Stimulated activated CD8-positive, alpha-beta memory T cell treated with anti-CD3 and anti-CD28 coated beads, Interleukin-15, amount 100 ng/mL, for 1 hour (primary cell): ENCODE measurements at regions not wholly inside any gene's neighbourhood (a gene's known extent, or its start where the extent isn't known, plus 50 kb on each side); places are given as distances from the start of the nearest gene placed in this dataset.

Source experiments
- DNase-seq: peaks from one replicate; pipeline ENCODE4 v3.0.0-alpha.2; 2020; ENCODE audit warnings: low read depth

DNA sequence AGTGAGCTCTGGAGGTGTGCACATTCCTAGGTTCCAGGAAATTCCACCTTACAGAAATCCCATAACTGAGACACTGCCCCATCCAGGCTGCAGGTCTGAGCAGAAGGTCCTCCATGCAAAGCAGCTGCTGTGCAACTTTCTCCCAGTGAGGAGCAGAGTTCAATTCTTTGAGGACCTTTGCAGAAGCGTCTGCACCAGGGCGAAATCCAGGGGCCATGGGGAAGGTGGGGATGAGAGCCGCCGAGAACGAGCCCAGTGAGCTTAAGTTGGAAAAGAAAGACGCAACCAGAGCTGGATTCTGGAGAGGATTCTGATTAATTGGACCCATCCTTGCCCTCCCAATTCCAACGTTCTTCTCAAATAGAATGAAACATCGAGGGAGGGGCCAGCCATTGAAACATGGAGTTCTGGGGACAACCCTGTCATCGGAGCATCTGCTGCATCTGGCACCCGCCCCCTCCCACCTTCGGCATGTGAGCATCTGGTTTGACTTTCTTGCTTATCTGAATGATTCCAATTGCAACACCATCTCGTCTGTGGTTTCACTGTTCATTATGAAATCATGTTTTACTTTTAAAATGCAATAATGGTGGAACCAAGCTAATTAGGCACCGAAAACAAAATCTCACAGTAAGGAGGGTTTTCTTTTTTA is 190.6 kb upstream of the FOXF1 start:
- DNase-seq = no peak

DNA sequence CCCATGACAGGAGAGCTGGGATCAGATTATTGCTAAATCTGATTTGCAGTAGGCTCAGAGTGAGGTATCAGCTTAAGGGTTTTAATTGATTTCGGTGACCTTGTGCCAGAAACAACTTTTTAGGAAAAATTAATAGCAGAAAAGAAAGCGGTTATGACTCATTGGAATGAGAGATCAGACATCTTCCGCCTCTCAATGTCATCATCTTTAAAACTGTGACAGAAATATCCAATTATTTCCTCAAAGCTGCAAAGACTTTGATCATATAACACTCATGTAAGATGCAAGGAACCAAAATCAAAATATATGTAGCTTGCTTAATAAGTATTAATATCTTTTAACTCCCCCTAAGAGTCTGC is 190.1 kb upstream of the FOXF1 start:
- no peak for DNase-seq

DNA sequence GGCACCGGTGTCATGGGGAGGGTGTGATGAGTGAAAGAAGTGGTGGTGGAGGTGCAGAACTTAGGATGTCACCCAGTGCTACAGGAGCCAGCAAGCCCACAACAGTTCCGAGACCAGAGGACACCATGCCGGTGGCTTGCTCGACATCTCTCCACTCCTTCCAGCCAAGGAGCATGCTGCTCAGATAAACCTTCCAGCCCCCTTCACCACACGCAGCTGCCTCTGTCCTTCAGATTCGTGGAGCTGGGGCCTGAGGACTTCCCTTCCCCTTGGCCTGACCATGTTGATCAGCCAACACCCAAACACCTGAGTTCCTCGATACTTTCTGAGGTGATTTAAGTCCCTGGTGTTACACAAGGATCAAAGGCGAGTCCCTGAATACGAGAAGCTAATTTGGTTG is 188.8 kb upstream of the FOXF1 start:
- no peak for DNase-seq

DNA sequence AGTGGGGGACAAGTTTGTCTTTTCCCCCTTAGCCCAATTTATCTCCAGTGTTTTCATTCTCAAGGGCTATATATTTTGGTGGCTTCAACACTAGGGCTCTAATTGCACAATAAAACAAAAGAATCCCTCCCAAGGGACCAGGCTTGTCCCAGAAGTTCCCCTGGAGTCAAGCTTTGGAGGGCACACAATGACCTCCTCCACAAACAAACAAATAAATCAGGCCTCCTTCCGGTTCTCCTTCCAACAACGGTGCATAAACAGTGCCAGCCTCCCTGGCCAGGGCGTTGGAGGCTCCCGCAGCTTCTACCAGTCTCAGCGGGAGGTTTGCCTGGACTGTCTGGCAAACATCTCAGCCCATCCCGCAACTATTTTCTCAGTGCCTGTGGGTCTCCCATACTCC is 188.0 kb upstream of the FOXF1 start:
- DNase-seq = no peak

DNA sequence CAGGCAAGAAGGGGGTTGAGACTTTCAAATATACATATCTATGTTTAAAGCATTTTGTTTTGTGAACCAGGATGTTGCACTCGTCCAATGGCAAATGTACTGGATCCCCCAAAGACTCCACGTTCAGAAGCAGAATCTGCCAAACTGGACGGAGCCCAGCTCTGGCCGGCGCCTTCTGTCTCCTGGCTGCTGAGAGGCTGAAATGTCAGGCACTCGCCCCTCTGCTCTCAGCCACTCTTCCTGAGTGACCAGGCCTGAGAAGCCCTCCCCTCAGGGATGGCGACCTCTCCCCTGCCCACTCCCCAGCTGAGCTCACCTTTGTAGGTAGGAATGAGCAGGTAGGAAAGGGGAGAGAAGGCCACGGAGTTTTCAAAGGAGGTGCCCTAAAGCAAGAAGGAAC is 187.5 kb upstream of the FOXF1 start:
- no peak for DNase-seq

DNA sequence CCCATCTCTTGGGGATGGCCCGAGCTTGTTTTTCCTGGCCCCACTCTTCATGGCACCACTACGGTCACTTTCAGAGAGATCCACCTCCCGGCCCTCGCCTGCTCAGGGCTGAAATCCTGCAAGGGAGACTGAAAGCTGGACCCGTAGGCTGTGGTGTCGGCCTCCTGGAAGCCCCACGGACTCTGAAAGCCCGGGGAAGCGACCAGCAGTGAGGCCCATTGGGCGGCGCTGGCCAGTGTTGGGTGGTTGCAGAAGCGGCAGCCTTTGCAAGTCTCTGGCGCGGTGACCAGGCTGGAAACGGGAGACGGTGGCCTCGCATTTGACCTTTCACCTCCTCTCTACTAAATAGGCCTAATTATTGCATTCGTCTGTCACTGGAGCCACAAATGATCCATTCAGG is 186.0 kb upstream of the FOXF1 start:
- DNase-seq = no peak

DNA sequence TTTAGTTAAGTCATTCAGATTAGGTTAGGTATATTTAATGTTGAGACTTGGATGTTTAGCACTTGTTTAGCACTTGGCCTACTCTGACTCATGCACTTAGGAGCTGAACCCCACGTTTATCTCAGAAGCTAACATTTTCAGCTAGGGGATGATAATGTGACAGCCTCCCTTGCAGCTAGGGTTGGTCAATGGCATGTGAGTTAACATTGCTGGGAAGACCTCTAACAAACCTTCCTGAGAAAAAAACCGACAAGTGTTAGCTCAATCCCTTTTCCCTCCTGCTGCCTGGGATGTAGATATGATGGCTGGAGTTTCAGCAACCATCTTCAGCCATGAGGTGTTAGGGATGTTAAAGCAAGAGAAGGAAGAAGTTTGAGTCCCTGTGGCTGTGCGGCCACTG is 185.0 kb upstream of the FOXF1 start:
- no peak for DNase-seq

DNA sequence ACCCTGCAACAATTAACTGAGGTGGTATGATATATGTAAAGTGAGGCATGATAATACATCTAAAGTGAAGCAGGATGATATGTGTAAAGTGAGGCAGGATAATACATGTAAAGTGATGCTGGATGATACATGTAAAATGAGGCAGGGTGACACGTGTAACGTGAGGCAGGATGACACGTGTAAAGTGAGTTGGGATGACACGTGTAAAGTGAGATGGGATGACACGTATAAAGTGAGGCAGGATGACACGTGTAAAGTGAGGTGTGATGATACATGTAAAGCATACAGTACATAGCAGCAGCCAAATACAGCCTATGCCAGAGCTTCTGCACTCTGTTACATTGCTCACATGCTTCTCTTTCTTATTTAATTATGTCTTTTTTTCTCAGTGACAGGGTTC is 184.4 kb upstream of the FOXF1 start:
- DNase-seq = no peak

DNA sequence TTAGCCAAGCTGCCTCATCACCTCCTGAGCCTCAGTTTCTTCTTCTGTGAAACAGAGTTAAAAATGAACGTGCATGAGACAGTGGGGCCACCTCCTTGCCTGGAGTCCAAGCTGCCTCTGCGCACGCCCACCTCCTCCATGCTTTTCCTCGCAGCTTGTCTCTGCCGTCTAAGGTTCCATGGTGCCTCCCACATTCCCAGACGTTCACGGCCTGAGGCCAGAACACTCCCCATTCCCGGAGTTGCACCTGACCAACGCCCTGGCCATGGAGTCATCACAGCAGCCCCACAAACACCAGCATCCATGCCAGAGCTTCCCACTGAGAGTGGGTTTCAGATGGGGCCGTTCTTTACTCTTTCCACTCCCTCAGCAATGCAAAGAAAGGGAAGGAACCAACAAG is 183.0 kb upstream of the FOXF1 start:
- DNase-seq = no peak

DNA sequence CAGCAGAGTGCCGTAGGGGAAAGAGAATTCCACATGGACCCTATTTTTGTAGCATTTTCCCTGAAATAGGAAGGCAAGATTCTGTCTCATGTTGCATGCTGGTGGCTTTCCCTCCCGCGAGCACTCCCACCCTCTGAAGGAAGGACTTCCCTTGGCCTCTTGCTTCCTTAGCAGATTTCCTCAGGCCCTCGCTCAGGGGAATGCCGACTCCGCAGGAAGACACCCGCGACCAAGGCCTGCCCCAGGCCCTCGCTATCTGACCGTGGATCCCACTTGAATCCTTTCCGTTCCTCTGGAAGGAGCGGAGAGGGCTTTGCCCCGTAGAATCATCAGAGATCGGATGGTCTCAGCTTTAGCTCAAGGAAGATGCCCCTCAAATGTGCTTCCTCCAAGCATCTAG is 179.4 kb upstream of the FOXF1 start:
- DNase-seq = no peak

DNA sequence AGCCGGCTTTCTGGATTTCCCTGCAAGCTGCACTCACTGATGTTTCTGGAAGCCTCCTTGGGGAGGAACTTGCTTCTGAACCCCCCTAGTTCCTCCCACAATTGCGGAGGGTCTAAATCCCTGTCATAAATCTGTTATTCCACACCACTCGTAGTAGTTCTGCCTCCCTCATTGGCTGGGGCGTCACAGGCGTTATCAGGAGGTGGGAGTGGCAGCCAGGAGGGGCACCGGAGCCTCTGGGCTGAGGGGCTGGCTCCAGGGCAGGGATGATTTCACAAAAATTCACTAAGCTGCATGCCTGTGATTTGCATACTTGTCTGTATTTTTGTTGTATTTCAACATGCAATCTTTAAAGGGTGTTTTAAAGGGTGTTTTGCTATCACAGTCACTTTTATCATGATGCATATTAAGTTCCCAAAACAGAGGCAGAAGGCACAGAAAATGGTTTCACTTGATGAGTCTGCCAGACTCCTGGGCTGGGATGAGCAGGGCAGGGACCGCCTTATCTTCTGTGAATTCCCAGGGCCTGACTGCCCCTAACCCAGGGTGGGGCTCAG is 176.2 kb upstream of the FOXF1 start:
- DNase-seq = no peak

DNA sequence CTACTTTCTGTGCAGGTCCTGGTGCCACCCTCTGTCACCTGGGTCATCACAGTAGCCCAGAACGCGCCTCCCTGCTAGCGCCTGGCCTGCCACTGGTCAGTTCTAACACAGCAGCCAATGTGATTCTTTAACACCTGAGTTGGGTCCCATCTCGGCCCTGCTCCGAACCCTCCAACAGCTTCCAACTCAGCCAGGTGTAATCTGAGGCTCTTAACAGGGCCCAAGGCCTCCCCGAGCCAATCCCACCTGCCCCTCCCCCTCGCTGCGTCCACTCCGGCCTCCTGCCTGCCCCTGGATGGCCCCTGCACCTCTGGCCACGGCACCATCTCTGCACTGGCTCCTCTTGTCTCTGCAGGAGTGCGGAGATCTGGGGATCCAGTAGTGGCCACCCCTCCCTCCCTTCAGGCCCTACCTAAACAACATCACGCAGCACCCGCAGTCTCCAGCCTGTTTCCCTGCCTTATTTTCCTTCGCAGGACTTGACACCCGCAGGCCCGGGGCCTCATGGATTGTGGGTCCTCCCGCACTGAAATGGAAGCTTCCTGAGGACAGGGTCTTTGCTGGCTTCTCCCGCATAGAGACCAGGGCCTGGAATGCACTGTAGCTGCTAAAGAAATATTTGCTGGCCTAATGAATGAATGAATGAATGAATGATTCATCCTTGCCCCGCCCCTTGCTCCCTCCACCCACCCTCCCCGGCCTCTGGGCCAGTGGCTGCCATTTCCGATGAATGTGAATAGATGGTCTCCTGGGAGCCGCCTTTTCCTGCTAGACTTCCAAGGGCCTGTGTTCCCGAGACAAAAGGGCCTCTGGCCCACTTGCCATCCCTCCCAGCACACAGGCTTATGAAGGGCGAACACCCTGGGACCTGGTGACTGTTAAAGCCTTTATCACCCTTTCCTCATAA is 174.8 kb upstream of the FOXF1 start:
- no peak for DNase-seq

DNA sequence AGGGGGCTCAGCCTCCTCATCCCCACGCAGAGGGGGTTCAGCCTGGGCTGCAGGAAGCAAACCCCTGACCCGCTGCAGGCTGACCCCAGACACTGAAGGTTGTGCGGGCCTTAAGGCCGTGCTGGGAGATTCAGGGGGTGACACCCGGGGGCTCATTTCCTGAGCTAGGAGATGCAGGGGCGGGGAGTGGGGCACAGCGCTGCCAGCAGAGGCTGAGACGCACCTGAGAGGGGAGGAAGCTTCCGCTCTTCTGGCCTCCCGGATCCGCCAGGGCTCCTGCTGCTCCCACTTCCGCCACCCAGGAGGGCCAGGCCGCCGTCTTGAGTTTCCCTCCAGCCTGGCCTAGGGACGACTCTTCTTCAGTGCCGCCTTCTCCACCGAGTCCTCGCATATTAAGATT is 173.2 kb upstream of the FOXF1 start:
- no peak for DNase-seq

DNA sequence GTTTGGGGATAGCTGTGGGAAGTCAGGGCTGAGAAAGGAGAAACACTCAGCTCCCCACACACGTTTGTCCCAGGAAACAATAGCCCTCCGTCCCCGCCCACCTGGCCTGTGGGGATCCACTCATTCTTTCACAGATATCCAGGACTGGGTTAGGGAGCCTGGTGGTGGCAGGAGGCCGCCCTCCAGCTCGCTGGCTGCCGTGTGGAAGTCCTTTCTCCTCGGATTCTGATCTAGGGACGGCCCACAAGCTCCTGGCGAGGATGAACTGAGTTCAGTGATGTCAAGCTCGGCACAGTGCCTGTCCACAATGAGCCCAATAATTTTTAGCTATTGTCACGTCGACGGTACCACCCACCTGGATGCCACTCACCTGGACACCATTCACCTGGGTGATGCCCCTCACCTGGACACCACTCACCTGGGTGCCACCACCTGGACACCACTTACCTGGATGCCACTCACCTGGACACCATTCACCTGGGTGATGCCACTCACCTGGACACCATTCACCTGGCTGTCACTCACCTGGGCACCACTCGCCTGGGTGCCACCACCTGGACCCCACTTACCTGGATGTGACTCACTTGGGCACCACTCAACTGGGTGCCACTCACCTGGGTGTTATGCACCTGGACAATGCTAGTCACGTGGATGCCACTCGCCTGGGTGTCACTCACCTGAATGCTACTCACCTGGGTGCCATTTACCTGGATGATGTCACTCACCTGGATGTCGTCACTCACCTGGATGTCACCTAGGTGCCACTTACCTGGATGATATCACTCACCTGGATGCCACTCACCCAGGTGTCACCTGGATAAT is 172.5 kb upstream of the FOXF1 start:
- no peak for DNase-seq

DNA sequence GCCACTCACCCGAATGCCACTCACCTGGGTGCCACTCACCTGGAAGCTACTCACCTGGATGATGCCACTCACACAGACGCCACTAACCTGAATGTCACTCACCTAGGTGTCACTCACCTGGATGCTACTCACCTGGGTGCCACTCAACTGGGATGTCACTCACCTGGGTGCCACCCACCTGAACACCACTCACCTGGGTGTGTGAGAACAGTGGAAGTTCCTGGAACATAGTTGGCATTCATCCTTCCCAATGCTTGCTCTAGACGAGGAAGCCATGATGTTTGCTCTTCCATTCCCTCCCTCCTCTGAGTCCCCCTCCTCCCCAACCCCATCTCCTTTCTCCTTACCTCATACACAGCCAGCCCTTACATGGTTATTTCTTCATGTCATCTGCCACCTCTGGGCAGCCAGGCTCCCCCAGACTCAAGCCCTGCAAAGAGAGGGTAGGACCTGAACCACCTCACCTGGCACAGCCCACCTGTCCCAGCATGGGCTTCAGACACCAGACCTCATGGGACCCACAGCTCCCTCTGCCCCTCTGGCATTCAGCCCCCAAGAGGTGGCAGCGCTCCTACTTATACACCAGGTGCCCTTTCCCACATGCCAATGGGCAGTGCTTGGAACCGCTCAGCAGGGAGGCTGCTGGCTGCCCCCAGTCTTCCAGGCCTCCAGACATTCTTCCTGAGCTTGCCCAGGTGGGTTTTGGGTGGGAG is 171.8 kb upstream of the FOXF1 start:
- DNase-seq = no peak

DNA sequence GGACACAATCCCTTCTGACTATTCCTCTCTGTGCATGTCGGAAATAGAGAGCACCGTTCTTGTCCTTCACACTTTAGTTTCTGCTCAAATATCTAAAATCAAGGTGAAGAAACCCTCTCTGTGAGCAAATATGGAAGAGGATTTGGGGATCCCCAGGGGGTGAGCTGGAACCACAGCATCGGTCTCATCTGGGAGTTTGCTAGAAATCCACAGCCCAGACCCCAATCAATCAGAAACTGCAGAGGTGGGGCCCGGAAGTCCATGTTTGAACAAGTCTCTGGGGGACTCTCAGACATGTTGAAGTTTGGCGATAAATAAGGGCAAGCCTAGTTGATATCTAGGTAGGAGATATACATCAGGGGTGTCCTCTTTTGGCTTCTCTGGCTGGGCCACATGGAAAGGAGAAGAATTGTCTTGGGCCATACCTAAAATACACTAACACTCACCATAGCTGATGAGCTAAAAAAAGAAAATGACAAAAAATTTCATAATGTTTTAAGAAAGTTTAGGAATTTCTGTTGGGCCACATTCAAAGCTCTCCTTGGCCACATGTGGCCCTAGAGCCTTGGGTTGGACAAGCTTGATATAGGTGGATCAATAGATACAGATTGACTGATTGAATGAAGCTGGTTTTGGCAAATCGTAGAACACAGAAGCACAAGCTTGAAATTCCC is 168.0 kb upstream of the FOXF1 start:
- DNase-seq = no peak

DNA sequence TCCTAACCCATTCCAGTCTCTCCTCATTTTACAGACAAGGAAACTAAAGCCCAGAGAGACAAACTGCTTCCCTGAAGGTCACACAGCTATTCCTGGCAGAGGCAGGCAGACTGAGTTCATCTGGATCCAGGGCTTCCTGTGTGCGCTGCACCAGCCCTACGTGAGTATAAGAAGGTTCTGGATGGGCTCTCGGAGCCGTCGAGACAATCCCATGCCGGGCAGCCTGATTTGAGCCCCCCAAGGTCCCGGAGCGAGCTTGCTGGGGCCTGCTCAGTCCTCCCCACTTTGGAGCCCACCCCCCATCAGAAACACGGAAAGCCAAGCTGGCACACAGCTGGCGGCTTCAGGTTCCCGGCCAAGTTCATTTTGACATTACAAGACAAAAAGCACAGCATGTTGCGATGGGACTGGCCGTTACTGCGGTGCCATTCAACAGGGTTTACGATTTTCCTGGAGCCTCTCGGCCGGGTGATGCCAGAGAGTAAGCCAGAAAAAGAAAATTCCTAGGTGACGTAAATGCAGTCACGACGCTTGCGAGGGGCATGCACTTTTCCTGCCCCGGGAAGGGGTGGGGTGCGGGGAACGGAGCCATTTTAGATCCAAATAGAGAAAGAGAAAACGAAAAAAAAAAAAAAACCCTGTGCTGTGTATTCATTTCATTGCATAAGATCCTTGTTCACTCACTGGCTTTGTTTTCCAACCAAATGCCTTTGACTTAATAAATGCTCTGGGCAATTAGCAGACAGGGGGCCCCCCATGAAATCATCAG is 167.1 kb upstream of the FOXF1 start:
- DNase-seq = no peak

DNA sequence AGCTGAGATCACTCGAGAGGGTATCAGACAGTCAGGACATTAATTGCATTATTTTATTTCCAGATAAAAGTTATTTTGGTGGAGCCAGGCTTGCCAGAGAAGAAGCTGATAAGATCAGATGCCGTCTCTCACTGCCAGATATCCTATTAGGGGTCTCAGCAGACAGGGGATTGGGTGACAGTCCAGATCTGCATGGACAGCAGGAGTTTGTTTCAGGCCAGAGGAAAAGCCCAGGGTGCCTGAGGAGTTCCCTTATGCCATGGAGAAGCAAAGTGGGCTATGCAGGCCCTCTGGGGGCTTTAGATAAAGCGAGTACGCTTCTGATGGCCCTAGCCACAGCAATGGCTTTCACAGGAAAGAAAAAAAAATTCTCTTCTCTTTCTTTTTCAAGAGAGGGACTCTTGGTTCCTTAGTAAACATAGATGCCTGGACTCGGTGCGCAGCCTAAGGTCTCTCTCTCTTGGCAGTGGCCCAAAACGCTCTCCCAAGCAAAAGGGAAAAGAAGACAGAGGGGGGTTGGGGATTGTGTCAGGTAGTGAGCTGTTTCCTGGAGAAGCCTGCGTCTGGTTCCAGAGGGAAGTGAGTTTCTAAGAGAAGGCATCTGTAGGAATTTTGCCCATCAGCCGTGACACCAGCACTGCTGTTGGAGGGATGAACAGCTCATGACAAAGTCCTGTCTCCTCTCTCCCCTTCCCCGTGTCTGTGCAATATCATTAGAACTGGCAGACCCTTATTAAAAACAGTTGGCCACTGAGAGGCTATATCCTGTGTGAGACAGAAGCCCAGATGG is 166.3 kb upstream of the FOXF1 start:
- DNase-seq = no peak

DNA sequence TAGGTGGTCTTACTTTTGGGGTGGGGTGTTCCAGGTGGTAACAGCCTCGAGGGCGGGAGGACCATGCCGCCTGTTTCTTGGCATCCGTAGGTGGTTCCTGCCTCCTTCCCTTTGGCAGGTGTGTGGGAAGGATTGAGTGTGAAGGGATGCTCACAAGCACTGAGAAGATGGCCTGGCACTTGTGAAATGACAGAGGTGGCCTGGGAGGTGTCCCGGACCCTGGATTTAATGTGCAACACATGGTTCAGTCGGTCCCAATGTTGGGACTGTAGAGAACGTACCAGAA is 165.8 kb upstream of the FOXF1 start:
- DNase-seq = no peak

DNA sequence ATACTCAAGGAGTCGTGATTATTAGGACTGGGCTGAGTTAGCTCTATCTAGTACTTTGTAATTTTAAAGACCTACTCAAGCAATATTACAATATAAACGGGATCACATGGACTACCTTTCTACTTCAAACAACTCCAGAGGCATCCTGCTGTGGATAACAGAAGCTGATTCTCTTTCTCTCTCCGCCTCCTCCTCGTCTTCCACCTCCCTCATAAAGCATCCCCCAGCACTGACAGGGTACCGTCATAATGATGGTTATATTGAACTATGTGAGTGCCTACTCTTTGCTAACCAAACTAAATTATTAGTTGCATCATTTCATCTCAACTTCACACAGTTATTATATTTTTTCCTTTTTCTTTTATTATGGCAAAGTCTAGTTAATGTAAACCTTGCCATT is 165.4 kb upstream of the FOXF1 start:
- no peak for DNase-seq
